Osteocyte (in vitro differentiated cells): ENCODE measurements at regions not wholly inside any gene's neighbourhood (a gene's known extent, or its start where the extent isn't known, plus 50 kb on each side); places are given as distances from the start of the nearest gene placed in this dataset.

Experiments
- DNase-seq: peaks from one replicate; pipeline ENCODE4 v3.0.0; 2021; ENCODE audit warnings: mixed read lengths; ENCODE audit not compliant: unreplicated experiment; ENCODE audit errors: extremely low spot score
- H3K27ac Mint-ChIP-seq: one replicate; pipeline ENCODE4 v1.8.0; 2021; ENCODE audit warnings: mild to moderate bottlenecking, mixed read lengths; ENCODE audit not compliant: unreplicated experiment
- H3K27me3 Mint-ChIP-seq: one replicate; pipeline ENCODE4 v1.8.0; 2021; ENCODE audit warnings: mixed read lengths; ENCODE audit not compliant: unreplicated experiment
- H3K36me3 Mint-ChIP-seq: one replicate; pipeline ENCODE4 v1.8.0; 2021; ENCODE audit warnings: mixed read lengths; ENCODE audit not compliant: unreplicated experiment
- H3K4me1 Mint-ChIP-seq: one replicate; pipeline ENCODE4 v1.8.0; 2021; ENCODE audit warnings: mixed read lengths; ENCODE audit not compliant: unreplicated experiment
- H3K4me3 Mint-ChIP-seq: one replicate; pipeline ENCODE4 v1.8.0; 2021; ENCODE audit warnings: mild to moderate bottlenecking, moderate library complexity, mixed read lengths; ENCODE audit not compliant: unreplicated experiment
- H3K9me3 Mint-ChIP-seq: one replicate; pipeline ENCODE4 v1.8.0; 2021; ENCODE audit warnings: mixed read lengths; ENCODE audit not compliant: unreplicated experiment
- CTCF ChIP-seq: fragments of 200-600 bp; sonication (generic); IDR thresholded peaks from 2 replicates; pipeline ENCODE4 v1.5.0; 2021; ENCODE audit warnings: antibody characterized with exemption, mild to moderate bottlenecking, moderate library complexity

GRCh38 chr1:193348091-193348768 is 161.8 kb upstream of the B3GALT2 start:
- no peak for TF ChIP-seq CTCF
- no peak overlapping the region for H3K27ac Mint-ChIP-seq
- no peaks in the 10 kb centered on the region for H3K27me3 Mint-ChIP-seq
- peaks cover 4% of the 10 kb centered on the region for H3K9me3 Mint-ChIP-seq
- H3K4me1 Mint-ChIP-seq, result peaks cover 2% of the 10 kb centered on the region
- peaks cover 2% of the 10 kb centered on the region for H3K36me3 Mint-ChIP-seq
- H3K4me3 Mint-ChIP-seq, result no peak overlapping the region
- no peak for DNase-seq

GRCh38 chr1:193346085-193346484 is 159.7 kb upstream of the B3GALT2 start:
- TF ChIP-seq CTCF, result no peak
- DNase-seq, result no peak
- Mint-ChIP-seq H3K27ac (peak overlapping the region; percentile 63), H3K4me1 (peaks cover 10% of the 10 kb centered on the region), H3K36me3 (no peaks in the 10 kb centered on the region), H3K27me3 (no peaks in the 10 kb centered on the region), H3K4me3 (no peak overlapping the region), H3K9me3 (peaks cover 5% of the 10 kb centered on the region)

- TF ChIP-seq CTCF, result no peak
- H3K27me3 Mint-ChIP-seq, result no peaks in the 10 kb centered on the region
These were observed 156.4 kb upstream of the B3GALT2 start for GRCh38 chr1:193342811-193343210.

GRCh38 chr1:193340331-193340730 is 153.9 kb upstream of the B3GALT2 start:
- Mint-ChIP-seq H3K4me3 (no peak overlapping the region), H3K4me1 (peaks cover 44% of the 10 kb centered on the region), H3K27me3 (no peaks in the 10 kb centered on the region), H3K27ac (no peak overlapping the region), H3K36me3 (peaks cover 2% of the 10 kb centered on the region), H3K9me3 (peaks cover 5% of the 10 kb centered on the region)
- TF ChIP-seq CTCF, result no peak
- no peak for DNase-seq

More at GRCh38 chr1:193342811-193343210, 156.4 kb upstream of the B3GALT2 start:
- Mint-ChIP-seq H3K27ac (no peak overlapping the region), H3K9me3 (peaks cover 5% of the 10 kb centered on the region), H3K36me3 (peaks cover 2% of the 10 kb centered on the region), H3K4me3 (no peak overlapping the region), H3K4me1 (peaks cover 24% of the 10 kb centered on the region)
- DNase-seq, result no peak

GRCh38 chr1:193339401-193339800 is 153.0 kb upstream of the B3GALT2 start:
- Mint-ChIP-seq H3K4me1 (peaks cover 53% of the 10 kb centered on the region), H3K4me3 (no peak overlapping the region), H3K27me3 (no peaks in the 10 kb centered on the region), H3K9me3 (peaks cover 5% of the 10 kb centered on the region), H3K36me3 (peaks cover 2% of the 10 kb centered on the region), H3K27ac (no peak overlapping the region)
- TF ChIP-seq CTCF, result no peak
- DNase-seq, result no peak
